Osteoblast (primary cell): ENCODE measurements at regions not wholly inside any gene's neighbourhood (a gene's known extent, or its start where the extent isn't known, plus 50 kb on each side); places are given as distances from the start of the nearest gene placed in this dataset.

Experiments used
- DNase-seq: peaks from one replicate; pipeline ENCODE4 v3.0.0; 2011; ENCODE audit warnings: low spot score, mixed read lengths; ENCODE audit not compliant: insufficient read length; ENCODE audit errors: missing footprints
- H2AFZ ChIP-seq: 2 replicates; pipeline ENCODE4 v1.6.0; 2011; ENCODE audit warnings: mild to moderate bottlenecking, low read length
- H3K27ac ChIP-seq: 2 replicates; pipeline ENCODE4 v1.5.1; 2011; ENCODE audit warnings: mild to moderate bottlenecking, low read depth, low read length, moderate library complexity
- H3K27me3 ChIP-seq: 2 replicates; pipeline ENCODE4 v1.6.0; 2012; ENCODE audit warnings: mild to moderate bottlenecking, control low read depth, inconsistent platforms, low read length, moderate library complexity; ENCODE audit not compliant: insufficient read depth
- H3K36me3 ChIP-seq: 2 replicates; pipeline ENCODE4 v1.5.1; 2011; ENCODE audit warnings: mild to moderate bottlenecking, low read length, control low read depth, moderate library complexity; ENCODE audit not compliant: insufficient read depth
- H3K4me1 ChIP-seq: 2 replicates; pipeline ENCODE4 v1.5.1; 2011; ENCODE audit warnings: mild to moderate bottlenecking, low read length, control low read depth, moderate library complexity; ENCODE audit not compliant: insufficient read depth
- H3K4me2 ChIP-seq: 2 replicates; pipeline ENCODE4 v1.6.0; 2011; ENCODE audit warnings: mild to moderate bottlenecking, low read length; ENCODE audit not compliant: insufficient read depth
- H3K4me3 ChIP-seq: fragments of 200-600 bp; sonication (generic); 3 replicates; pipeline ENCODE4 v1.5.1; 2012; ENCODE audit warnings: mild to moderate bottlenecking, low read length, inconsistent platforms; ENCODE audit not compliant: insufficient read depth
- H3K79me2 ChIP-seq: 2 replicates; pipeline ENCODE4 v1.6.0; 2012; ENCODE audit warnings: mild to moderate bottlenecking, low read length, control low read depth, inconsistent platforms; ENCODE audit not compliant: insufficient read depth
- H3K9me3 ChIP-seq: 2 replicates; pipeline ENCODE4 v1.5.1; 2011; ENCODE audit warnings: low read depth, low read length, control low read depth
- H4K20me1 ChIP-seq: 2 replicates; pipeline ENCODE4 v1.6.0; 2012; ENCODE audit warnings: mild to moderate bottlenecking, low read length, control low read depth; ENCODE audit not compliant: insufficient read depth
- CTCF ChIP-seq: IDR thresholded peaks from 2 replicates; pipeline ENCODE4 v1.5.1; 2011; ENCODE audit warnings: mild to moderate bottlenecking, low read depth, low read length, moderate library complexity; ENCODE audit errors: extremely low read depth

- Histone ChIP-seq H3K27me3 (no peaks in the 10 kb centered on the region), H3K79me2 (no peaks in the 10 kb centered on the region), H3K4me3 (no peak overlapping the region), H4K20me1 (peaks cover 2% of the 10 kb centered on the region), H3K36me3 (no peaks in the 10 kb centered on the region), H3K4me2 (no peak overlapping the region), H2AFZ (no peak overlapping the region), H3K4me1 (peaks cover 5% of the 10 kb centered on the region), H3K27ac (no peak overlapping the region), H3K9me3 (no peaks in the 10 kb centered on the region)
- no peak for DNase-seq
- TF ChIP-seq CTCF, result no peak
Measured at GRCh38 chr3:10756546-10756945, 59.5 kb upstream of the SLC6A11 start.

GRCh38 chr3:10757021-10757820, 58.8 kb upstream of the SLC6A11 start:
- peaks cover 2% of the 10 kb centered on the region for H4K20me1 ChIP-seq
- H3K4me2 ChIP-seq, result no peak overlapping the region
- H3K27ac ChIP-seq, result no peak overlapping the region
- no peak for TF ChIP-seq CTCF
- H3K27me3 ChIP-seq, result no peaks in the 10 kb centered on the region
- peaks cover 5% of the 10 kb centered on the region for H3K4me1 ChIP-seq
- H2AFZ ChIP-seq, result no peak overlapping the region
- H3K4me3 ChIP-seq, result no peak overlapping the region
- no peaks in the 10 kb centered on the region for H3K79me2 ChIP-seq
- DNase-seq, result no peak
- no peaks in the 10 kb centered on the region for H3K9me3 ChIP-seq
- no peaks in the 10 kb centered on the region for H3K36me3 ChIP-seq

- Histone ChIP-seq H3K9me3 (no peaks in the 10 kb centered on the region), H3K4me2 (no peak overlapping the region), H3K4me1 (peaks cover 5% of the 10 kb centered on the region), H3K79me2 (no peaks in the 10 kb centered on the region), H4K20me1 (peaks cover 2% of the 10 kb centered on the region), H3K27ac (no peak overlapping the region), H3K4me3 (no peak overlapping the region), H3K27me3 (peaks cover 1% of the 10 kb centered on the region), H2AFZ (no peak overlapping the region), H3K36me3 (no peaks in the 10 kb centered on the region)
- no peak for TF ChIP-seq CTCF
- no peak for DNase-seq
Measured at GRCh38 chr3:10757821-10758130, 58.3 kb upstream of the SLC6A11 start.

- H2AFZ ChIP-seq, result no peak overlapping the region
- TF ChIP-seq CTCF, result peak; percentile 75
- peaks cover 5% of the 10 kb centered on the region for H3K4me1 ChIP-seq
- H3K36me3 ChIP-seq, result no peaks in the 10 kb centered on the region
- DNase-seq, result peak; percentile 96
- H3K27ac ChIP-seq, result no peak overlapping the region
- H3K27me3 ChIP-seq, result peaks cover 8% of the 10 kb centered on the region
- no peak overlapping the region for H3K4me2 ChIP-seq
- peaks cover 2% of the 10 kb centered on the region for H4K20me1 ChIP-seq
- H3K79me2 ChIP-seq, result no peaks in the 10 kb centered on the region
- no peaks in the 10 kb centered on the region for H3K9me3 ChIP-seq
- no peak overlapping the region for H3K4me3 ChIP-seq
Measured at GRCh38 chr3:10758304-10759037, 57.6 kb upstream of the SLC6A11 start.
